Activated CD4-positive, alpha-beta T cell treated with anti-CD3 and anti-CD28 coated beads for 4 hours (primary cell): ENCODE measurements at regions not wholly inside any gene's neighbourhood (a gene's known extent, or its start where the extent isn't known, plus 50 kb on each side); places are given as distances from the start of the nearest gene placed in this dataset.
"Not testable (repeated sequence)": the region's sequence is repeated elsewhere in the genome, so short reads cannot be mapped to it uniquely, and the experiment has no call there.

ENCODE experiments used
- DNase-seq, 2 donors: peaks; one replicate each; pipeline ENCODE4 v3.0.0-alpha.2; 2020

DNA sequence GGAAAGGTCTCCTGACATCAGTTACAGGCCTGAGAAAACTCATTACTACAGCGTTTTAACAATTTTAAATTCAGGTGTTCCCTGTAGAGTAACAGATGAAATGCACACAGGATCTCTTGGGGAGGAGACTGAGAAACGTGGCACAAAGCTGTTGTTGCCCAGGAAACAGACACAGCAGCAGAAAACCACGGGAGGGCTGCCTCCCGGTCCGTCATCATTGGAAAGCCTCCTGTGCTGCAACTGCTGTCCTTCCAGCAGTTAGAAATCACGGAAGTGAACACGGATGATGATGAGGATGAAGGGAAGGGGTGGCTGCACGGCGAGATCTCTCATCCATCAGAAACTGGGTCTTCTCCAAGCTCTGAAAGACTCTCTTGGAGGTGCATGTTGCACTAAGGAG is 94.6 kb upstream of the RNF32 start:
- DNase-seq, result no peak

DNA sequence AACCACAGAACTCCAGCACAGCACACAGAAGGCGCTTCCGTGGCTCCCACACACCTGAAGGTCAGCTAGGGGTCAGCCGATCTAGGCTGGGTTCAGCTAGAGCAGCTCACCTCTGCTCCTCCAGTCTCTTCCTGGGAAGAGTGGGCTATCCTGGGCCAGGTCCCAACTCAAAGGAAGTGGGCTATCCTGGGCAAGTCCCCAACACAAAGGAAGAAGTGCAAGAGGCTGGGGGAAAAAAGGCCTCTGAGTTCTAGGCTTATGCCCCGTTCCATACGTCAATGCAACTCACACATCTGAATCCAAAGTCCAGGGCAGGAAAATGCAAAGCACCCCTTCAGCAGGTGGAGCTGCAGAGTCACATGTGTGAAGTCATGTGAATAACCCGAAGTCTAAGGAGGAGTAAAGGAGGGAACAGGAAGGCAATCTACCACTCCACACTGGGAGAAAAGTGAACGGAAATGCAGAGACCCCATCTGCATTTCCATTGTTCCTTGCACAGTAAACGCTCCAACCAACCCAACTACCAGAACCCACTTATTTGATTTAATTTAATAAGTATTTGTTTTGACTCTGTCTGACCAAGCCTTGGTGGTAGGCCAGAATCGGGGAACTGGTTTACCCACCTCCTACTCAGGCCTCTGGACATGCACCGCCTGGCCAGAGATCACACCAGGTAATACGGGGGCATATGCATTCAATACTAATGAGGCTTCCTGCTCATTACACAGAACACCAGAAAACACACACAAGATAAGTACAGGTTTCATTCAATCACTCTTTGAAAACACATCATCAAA is 95.5 kb upstream of the RNF32 start:
- DNase-seq, result no peak

DNA sequence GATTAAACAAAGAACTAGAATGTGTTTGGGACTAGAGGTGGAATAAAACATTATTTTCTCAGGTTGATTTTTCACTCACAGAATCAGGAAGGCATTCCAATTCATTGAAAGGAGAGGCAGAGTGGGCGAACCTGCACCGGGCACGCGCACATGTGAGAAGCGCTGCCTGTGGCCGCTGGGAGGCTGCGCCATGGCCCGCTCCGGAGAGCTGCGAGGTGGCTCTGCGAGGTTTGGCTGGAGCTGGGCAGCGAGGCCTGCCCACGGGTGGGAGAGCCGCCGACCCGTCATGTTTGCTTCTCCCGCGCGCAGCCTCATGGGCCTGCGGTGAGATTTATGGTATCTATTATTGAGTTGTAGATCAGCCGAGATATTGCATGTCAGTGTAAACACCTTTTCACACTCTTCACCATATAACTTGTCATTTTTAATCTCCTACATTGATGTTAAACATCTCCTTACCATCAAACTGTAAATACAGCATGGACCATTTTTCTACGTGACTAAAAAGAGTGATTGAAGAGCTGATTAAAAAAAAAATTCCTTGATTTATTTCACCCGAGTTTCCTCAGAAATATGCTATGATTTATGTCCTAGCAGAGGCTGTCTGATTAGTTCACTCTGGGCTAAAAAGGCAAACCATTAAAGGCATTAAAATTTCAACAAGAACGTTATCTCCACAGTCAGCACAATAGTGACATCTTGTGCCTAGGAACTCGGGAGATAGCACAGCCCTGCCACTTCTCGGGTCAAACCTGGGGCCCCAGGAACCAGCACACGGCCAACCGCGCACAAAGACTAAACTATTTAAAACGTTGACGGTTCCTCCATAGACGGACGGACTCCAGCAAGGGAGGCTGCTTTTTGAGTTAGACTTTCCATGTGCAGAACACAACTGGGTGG is 96.6 kb upstream of the RNF32 start:
- no peak for DNase-seq

DNA sequence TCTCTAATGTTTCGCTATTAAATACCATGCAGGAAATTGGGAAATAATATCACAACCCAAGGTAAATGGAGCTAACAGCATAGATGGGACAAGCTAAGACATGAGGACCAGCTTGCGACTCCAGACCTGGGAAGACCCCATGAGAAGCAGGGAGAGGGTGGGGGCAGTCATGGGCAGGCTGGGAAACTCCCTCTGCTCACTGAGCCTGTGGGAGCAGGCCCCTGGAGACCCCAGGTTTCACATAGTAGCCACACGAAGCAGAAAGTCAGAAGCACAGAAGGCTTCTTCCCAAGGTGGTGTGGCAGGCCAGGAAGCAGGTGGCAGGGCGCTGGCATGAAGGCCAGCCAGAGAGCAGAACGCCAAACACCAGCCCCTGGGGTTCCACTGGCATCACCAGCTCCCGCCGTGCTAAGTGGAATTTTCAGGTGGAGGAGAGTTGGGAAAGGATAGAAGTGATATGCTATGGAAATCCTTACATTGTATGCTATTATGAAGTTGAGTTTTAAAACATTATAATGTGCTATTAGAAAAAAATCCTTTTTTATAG is 99.9 kb upstream of the RNF32 start:
- no peak for DNase-seq

DNA sequence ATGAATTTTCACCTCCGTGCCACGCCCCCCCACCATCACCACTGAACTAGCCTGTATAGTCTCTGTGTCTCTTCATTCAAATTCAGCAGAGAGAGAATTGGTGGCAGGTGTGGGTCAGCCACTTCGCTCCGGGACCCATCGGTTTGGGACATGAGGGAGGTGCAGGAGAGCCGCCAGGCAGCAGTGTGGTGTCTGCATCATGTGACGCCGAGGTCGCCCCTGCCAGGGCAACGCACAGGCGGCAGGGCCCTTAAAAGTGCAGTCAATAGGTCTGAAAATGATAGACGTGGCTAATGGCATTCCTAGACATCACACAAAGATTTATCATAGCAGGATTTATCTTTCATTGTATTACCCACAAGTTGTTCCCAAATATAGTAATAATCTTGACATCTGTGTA is 100.6 kb upstream of the RNF32 start:
- DNase-seq, result no peak

DNA sequence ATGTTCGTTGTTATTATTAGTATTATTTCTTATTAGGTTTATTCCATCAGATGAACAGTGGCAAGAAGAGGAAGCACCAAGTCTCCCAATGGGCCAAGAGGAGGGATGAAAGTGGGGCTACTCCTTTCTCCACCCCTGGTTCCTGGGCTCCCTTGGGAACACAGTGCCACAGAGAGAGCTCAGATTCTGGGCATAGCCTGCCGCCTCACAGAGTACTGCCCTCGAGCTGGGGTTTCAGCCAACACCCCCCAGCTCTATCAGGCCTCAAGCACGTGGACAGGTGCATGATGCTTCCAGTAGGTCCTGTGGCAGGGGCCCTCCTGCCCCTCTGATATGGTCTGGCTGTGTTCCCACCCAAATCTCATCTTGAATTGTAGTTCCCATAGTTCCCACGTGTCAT is 103.6 kb upstream of the RNF32 start:
- no peak for DNase-seq

DNA sequence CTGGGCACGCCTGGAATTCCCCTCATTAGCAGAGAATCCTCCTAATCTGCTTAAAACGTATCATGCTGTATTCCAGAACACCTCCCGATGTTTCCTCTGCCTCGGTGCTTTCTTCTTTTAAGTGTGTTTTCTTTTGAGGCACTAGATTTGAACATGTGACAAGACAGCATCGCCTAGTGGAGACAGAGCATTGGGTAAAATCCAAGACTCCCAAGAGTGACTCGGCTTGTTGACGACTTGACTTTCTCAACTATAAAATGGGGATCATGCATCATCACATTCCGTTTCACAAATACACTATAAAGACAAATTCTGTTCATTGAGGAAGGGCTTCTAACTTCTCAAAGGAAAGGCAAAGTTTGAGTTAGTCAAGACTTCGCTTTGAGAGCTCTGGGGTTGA is 105.6 kb upstream of the RNF32 start:
- DNase-seq, result no peak

DNA sequence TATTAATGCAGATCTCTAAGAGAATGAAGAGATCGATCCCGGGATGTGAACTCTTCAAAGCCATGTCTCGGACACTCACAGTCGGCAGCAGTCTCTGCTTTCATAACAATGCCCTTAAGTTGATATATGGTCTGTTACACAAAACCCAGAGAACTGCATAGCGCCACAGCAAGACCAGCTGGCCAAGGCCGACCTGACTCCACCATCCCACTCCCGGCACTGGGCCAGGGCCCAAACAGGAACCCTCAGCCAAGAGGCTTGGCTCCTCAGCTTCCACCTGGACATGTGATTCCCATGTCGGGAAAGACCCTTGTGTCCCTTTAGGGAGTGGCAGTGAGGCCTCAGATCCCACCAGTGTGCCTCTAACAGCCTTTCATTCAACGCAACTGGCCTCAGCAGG is 106.6 kb upstream of the RNF32 start:
- no peak for DNase-seq

DNA sequence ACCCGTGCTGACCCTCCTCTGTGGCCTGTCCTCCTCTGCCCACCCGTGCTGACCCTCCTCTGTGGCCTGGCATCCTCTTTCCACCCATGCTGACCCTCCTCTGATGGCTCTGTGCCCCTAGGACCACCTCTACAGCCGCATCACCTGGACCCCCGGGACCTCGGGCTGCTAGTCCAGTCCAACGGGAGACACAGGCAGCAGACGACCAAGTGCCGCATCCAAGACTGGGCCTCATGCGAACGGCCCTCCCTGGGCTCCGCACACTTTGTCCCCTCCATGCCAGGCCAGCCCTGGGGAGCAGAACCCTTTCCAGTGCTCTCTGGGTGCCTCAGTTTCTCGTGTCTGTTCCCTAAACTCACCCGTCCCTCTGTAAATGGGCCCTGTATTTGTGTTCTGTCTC is 107.2 kb upstream of the RNF32 start:
- DNase-seq, result no peak

DNA sequence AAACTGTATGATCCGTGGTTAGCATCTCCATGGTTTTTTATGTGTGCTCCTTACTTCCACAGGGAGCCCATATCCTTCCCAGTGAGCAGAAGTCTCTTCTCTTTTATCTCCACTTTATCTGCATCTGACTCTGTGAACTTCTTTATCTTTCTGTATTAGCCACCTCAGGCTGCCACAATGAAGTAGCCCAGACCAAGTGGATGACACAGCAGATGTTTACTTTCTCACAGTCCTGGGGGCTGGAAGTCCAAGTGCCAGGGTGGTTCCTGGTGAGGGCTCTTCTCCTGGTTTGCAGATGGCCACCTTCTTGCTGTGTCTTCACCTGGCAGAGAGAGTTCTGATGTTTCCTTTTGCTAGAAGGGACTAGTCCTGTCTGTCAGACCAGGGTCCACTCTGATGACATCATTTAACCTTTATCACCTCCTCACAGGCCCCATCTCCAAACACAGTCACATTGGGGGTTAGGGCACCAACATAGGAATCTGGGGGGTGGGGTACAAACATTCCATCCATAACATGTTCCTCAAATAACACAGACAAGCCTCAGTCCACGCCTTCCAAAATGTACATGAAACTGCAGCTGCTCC is 108.5 kb upstream of the RNF32 start:
- no peak for DNase-seq

DNA sequence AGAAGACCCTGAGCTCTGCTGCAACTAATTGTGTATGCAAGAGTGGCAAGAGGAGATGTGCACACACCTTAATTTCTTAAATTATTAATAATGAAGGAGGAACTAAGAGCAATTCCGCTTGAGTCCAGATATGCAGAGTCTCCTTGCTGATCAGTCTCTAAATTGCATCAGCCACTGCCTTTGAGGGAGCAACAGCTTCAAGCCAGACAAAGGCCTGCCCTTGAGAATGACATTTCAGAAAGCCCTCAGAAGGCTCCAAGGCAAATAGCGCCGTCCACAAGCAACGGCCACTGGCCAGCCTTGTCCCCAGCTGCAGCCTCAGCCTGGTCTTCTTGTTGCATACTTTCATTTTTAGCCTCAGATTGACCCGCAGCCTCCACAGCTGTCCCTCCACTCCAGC is 110.6 kb upstream of the RNF32 start:
- no peak for DNase-seq

DNA sequence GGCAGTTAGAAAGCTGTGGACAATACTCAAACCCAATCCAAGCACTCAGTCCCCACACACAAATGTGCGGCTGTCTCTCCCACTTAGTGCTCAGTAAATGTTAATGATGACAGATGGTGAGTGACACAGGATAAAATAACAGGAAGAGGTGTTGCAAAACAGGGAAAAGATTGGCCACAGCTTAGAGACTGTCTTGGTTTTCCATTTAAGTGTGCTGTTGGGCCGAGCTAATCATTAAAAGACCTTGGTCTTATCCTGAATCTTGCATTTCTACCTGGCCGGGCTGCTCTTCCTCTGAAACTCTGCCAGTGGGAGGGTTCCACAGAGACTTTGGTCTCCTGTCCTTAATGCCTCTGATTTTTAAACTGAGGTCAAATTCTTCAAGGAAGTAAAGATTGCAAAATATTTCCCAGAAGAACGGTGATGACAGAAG is 113.1 kb upstream of the RNF32 start:
- DNase-seq, result no peak

DNA sequence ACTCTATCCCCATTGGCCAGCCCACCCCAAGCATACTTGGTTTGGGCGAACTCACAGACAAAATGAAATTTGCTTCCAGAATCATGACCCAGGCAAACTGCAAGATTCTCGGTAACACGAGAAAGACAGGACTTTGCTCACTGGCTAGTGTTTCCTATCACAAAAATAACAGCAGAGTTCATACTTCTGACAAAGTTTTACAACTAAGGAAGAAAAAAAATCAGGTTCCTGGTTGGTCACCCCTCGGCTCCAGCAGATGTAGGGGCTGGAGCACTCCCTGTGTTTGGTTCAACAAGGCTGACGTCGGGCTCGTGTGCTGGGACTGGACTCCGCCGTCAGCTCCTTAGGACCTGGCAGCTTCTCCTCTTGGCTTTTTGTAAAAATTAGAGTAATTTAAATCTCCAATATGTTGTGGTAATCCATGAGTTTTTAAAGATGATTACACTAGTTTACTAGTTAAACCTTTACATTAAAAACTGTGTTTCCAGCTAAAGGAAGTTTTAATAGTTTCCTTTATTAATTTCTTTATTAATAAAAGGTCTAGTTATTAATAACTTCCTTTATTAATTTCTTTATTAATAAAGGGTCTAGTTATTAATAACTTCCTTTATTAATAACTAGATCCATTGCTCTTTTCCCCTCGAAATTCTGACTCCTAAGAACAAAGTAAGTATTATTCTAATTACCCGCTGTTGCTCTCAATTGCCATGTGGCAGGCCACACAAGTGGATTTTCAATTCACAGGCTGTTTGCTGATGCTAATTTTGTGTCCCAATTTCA is 115.6 kb upstream of the RNF32 start:
- DNase-seq, result no peak

DNA sequence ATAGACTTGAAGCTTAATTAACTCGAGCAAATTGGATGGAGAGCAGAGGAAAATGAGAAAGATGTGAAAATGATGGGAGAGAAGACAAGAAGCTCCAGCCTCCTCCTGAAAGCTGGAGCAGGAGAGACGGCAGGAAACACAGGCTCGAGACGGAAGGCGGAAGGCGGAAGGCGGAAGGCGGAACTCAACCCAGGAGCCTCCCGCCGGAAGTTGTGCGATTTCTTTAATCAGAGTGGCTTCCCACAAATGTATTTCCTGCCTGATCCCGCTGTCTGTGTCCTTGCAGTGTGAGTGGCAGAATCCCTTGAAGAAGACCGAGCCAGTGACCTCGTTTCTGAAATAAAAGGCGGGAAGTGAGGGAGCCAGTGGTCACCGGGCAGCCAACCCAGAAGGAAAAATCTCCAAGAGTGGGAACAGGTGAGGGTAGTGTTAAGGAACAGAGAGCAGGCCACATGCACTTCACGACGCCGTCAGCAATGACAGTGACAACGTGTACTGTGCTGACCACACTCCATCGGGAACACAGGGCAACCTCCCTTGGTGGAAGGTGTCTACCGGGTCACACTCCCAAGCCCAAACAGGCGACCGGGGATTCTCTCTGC is 117.0 kb upstream of the RNF32 start:
- no peak for DNase-seq

DNA sequence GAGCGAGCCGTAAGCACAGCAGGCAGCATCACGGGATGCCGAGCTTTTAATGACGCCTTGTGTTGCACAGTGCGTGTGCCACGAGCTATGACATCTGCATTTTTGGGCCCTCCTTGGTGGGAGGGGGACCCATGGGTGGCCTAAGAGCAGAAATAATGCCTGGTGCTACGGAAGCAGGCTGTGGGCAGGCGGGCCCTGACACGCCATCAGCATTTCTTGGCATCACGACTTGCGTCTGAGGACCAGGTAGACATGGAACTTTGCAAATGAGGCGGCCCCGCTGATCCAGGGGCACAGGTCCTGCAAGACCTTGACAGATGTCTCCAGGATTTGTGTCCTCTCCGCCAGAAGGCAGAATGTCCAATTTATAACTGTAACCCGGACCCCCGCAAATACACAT is 117.8 kb upstream of the RNF32 start:
- DNase-seq, result no peak

DNA sequence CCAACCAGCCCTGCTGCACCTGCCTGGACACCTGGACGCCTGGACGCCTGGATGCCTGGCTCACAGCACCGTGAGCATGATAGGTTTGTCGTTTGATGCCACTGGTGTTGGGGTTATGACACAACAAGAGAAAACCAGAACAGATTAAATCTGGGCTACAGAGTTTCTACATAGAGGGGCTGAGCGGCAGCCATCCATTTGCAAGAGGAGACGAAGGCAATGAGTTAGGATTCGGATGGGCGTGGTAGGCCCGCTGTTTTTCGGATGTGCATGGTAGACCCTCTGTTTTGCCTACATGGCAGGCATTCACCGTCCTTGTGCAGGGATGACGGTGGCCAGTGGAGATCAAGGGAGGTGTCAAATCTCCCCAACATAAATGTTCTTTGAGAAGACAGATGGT is 121.5 kb upstream of the RNF32 start:
- no peak for DNase-seq

DNA sequence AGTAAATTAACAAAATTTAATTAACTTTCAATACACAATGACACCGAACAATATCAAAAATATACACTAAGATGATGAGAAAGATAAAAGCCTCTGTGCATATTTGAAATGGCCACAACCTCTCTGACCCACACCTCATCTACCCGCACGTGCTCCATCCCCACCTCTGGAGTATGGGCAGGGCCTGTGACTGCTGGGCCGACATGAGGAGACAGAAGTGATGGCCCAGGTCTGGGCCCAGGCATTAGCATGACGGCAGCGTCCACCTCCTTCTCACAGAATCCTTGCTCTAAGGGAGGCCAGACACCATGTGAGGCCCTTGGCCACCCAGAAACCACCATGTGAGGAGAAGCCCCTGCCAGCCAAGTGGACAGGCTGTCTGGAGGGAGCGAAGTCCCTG is 122.1 kb upstream of the RNF32 start:
- no peak for DNase-seq

DNA sequence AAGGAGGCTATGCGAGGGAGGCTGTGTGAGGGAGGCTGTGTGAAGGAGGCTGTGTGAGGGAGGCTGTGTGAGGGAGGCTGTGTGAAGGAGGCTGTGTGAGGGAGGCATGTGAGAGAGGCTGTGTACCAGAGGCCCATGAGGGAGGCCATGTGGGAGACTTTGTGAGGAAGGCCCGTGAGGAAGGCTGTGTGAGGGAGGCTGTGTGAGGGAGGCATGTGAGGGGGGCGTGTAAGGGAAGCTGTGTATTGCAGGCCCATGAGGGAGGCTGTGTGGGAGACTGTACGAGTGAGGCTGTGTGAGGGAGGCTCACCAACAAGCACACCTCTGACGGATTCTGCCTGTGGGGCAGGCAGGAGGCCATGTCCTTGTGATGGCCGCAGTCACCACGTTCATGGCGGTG is 122.7 kb upstream of the RNF32 start:
- DNase-seq, result not testable (repeated sequence)

DNA sequence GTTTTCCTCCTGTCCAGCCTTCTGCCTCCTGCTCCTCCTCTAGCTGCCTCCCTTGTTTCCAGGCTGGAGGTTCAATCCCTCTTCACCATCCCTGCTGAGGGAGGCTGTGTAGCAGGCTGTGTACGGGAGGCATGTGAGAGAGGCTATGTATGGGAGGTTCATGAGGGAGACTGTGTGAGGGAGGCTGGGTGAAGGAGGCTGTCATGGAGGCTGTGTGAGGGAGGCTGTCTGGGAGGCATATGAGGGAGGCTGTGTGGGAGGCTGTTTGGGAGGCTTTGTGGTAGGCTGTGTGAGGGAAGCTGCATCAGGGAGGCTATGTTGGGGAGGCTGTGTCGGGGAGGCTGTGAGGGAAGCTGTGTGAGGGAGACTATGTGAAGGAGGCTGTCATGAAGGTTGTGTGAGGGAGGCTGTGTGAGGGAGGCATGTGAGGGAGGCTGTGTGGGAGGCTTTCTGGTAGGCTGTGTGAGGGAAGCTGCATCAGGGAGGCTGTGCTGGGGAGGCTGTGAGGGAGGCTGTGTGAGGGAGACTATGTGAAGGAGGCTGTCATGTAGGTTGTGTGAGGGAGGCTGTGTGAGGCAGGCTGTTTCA is 123.7 kb upstream of the RNF32 start:
- DNase-seq, result no peak

DNA sequence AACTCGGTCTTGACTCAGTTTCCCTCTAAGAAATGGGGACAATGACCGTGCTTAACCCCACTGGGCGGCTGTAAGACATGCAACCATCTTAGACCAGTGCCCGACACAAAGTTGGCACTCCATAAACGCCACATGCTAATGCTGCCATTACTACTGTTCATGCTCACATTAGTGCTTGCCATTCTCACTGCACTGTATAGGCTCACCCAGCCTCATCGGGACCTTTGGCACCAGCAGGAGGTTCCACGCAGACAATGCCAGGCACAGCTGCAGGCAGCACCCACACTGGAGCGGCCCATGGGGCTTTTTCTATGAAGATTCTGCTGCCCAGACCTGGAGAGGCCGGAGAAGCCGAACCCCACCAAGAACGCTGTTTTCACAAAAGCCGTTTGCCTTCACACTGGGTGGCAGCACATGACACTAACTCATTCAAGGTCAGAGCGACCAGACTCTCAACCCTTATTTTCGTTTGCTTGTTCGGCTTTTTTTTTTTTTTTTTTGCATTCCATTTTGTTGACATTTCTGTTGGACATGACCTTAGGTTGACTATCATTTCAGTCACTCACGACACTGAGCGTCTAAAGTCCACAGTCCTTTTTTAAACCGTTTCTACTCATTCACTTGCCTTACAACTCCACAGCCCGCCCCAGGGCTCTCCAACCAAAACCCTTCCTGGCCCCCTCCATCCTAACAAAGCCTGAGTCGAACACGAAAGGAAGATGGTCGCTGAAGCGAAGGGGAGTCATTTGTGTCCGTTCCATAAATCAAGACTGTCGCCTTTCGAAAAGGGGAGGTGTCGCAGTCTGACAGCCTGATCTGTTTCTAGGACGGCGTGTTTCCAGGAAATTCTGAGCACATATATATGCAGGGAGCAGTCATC is 124.4 kb upstream of the RNF32 start:
- DNase-seq, result no peak

DNA sequence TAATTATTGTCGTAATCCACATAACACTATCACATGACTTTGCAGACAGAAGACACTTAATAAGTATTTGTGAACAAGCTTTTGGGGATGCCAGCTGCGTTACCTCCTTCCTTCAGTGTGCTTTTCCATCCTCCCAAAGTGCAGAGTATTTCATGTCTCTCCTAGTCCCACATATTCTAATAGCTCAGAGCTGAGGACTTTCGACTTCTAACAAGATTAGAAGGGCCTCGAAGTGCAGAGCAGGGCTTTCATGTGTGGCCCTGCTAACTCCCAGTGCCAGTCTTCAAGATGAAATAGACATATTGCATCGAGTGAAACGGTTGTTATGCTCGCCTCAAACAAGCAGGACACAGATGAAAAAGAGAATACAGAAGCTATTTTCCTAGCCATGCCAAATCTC is 125.7 kb upstream of the RNF32 start:
- DNase-seq, result no peak
